ENCODE measurements at regions not wholly inside any gene's neighbourhood (a gene's known extent, or its start where the extent isn't known, plus 50 kb on each side); places are given as distances from the start of the nearest gene placed in this dataset.

GRCh38 chr4:107562316-107562715 is 157.7 kb downstream of the PAPSS1 start:
- Histone ChIP-seq H3K9me3 (ENCODE audit: control insufficient read depth, low read length) (no peaks in the 10 kb centered on the region), H3K27me3 (ENCODE audit: control insufficient read depth, insufficient read depth) (no peaks in the 10 kb centered on the region), H3K4me1 (ENCODE audit: control insufficient read depth, insufficient read depth, low read length) (no peaks in the 10 kb centered on the region), H3K27ac (ENCODE audit: low read length) (no peak overlapping the region), H3K4me3 (ENCODE audit: low read length) (no peak overlapping the region)
- WGBS, result 91% methylated on average over 2 of the region's 2 CpGs
- DNase-seq (no peak), ATAC-seq (no peak)
- intact Hi-C loops (cut with DNase I), result no loop called here

- no peaks in the 10 kb centered on the region for H3K4me1 ChIP-seq (ENCODE audit: control insufficient read depth, insufficient read depth, low read length)
- H3K9me3 ChIP-seq (ENCODE audit: control insufficient read depth, low read length), result no peaks in the 10 kb centered on the region
- DNase-seq (no peak), ATAC-seq (no peak)
- WGBS, result 46% methylated on average over 4 of the region's 4 CpGs
- no peak overlapping the region for H3K27ac ChIP-seq (ENCODE audit: low read length)
- H3K4me3 ChIP-seq (ENCODE audit: low read length), result no peak overlapping the region
- H3K27me3 ChIP-seq (ENCODE audit: control insufficient read depth, insufficient read depth), result no peaks in the 10 kb centered on the region
- intact Hi-C loops (cut with DNase I), result no loop called here
Measured at GRCh38 chr4:107561481-107561880, 158.6 kb downstream of the PAPSS1 start.

GRCh38 chr4:107559653-107560052 is 160.4 kb downstream of the PAPSS1 start:
- no peak for DNase-seq
- Histone ChIP-seq H3K9me3 (ENCODE audit: control insufficient read depth, low read length) (no peaks in the 10 kb centered on the region), H3K4me1 (ENCODE audit: control insufficient read depth, insufficient read depth, low read length) (no peaks in the 10 kb centered on the region), H3K27me3 (ENCODE audit: control insufficient read depth, insufficient read depth) (no peaks in the 10 kb centered on the region), H3K4me3 (ENCODE audit: low read length) (no peak overlapping the region), H3K27ac (ENCODE audit: low read length) (no peak overlapping the region)
- ATAC-seq, result no peak
- intact Hi-C loops (cut with DNase I), result no loop called here

- no peaks in the 10 kb centered on the region for H3K4me1 ChIP-seq (ENCODE audit: control insufficient read depth, insufficient read depth, low read length)
- no peak for DNase-seq
- H3K4me3 ChIP-seq (ENCODE audit: low read length), result no peak overlapping the region
- H3K9me3 ChIP-seq (ENCODE audit: control insufficient read depth, low read length), result no peaks in the 10 kb centered on the region
- intact Hi-C loops (cut with DNase I), result no loop called here
- no peaks in the 10 kb centered on the region for H3K27me3 ChIP-seq (ENCODE audit: control insufficient read depth, insufficient read depth)
- H3K27ac ChIP-seq (ENCODE audit: low read length), result no peak overlapping the region
- ATAC-seq, result no peak
- 89% methylated on average over 3 of the region's 3 CpGs for WGBS
Measured at GRCh38 chr4:107552306-107552705, 167.7 kb downstream of the PAPSS1 start.

GRCh38 chr4:107548211-107548905 is 171.7 kb downstream of the PAPSS1 start:
- no peak overlapping the region for H3K27ac ChIP-seq (ENCODE audit: low read length)
- intact Hi-C loops (cut with DNase I), result no loop called here
- H3K4me3 ChIP-seq (ENCODE audit: low read length), result no peak overlapping the region
- DNase-seq (no peak), ATAC-seq (no peak)
- no peaks in the 10 kb centered on the region for H3K4me1 ChIP-seq (ENCODE audit: control insufficient read depth, insufficient read depth, low read length)
- H3K27me3 ChIP-seq (ENCODE audit: control insufficient read depth, insufficient read depth), result no peaks in the 10 kb centered on the region
- H3K9me3 ChIP-seq (ENCODE audit: control insufficient read depth, low read length), result no peaks in the 10 kb centered on the region
- 33% methylated on average over 7 of the region's 7 CpGs for WGBS

- no peak for DNase-seq
- Histone ChIP-seq H3K27ac (ENCODE audit: low read length) (no peak overlapping the region), H3K9me3 (ENCODE audit: control insufficient read depth, low read length) (no peaks in the 10 kb centered on the region), H3K4me1 (ENCODE audit: control insufficient read depth, insufficient read depth, low read length) (no peaks in the 10 kb centered on the region), H3K27me3 (ENCODE audit: control insufficient read depth, insufficient read depth) (no peaks in the 10 kb centered on the region), H3K4me3 (ENCODE audit: low read length) (no peak overlapping the region)
- intact Hi-C loops (cut with DNase I), result no loop called here
- ATAC-seq, result no peak
- 80% methylated on average over 2 of the region's 2 CpGs for WGBS
Measured at GRCh38 chr4:107546638-107547037, 173.4 kb downstream of the PAPSS1 start.

GRCh38 chr4:107541511-107541910 is 178.5 kb downstream of the PAPSS1 start:
- Histone ChIP-seq H3K4me1 (ENCODE audit: control insufficient read depth, insufficient read depth, low read length) (no peaks in the 10 kb centered on the region), H3K9me3 (ENCODE audit: control insufficient read depth, low read length) (no peaks in the 10 kb centered on the region), H3K27me3 (ENCODE audit: control insufficient read depth, insufficient read depth) (no peaks in the 10 kb centered on the region), H3K27ac (ENCODE audit: low read length) (no peak overlapping the region), H3K4me3 (ENCODE audit: low read length) (no peak overlapping the region)
- ATAC-seq, result no peak
- DNase-seq, result no peak
- WGBS, result 81% methylated on average over 2 of the region's 2 CpGs
- intact Hi-C loops (cut with DNase I), result no loop called here

GRCh38 chr4:107531927-107532326 is 188.1 kb downstream of the PAPSS1 start:
- no peaks in the 10 kb centered on the region for H3K9me3 ChIP-seq (ENCODE audit: control insufficient read depth, low read length)
- WGBS, result 61% methylated on average over 1 of the region's 1 CpG
- intact Hi-C loops (cut with DNase I), result no loop called here
- ATAC-seq (no peak), DNase-seq (no peak)
- H3K4me1 ChIP-seq (ENCODE audit: control insufficient read depth, insufficient read depth, low read length), result no peaks in the 10 kb centered on the region
- H3K27me3 ChIP-seq (ENCODE audit: control insufficient read depth, insufficient read depth), result no peaks in the 10 kb centered on the region
- no peak overlapping the region for H3K27ac ChIP-seq (ENCODE audit: low read length)
- H3K4me3 ChIP-seq (ENCODE audit: low read length), result no peak overlapping the region

- no peak for ATAC-seq
- no peak for DNase-seq
- 81% methylated on average over 7 of the region's 7 CpGs for WGBS
- H3K4me1 ChIP-seq (ENCODE audit: control insufficient read depth, insufficient read depth, low read length), result no peaks in the 10 kb centered on the region
- H3K9me3 ChIP-seq (ENCODE audit: control insufficient read depth, low read length), result no peaks in the 10 kb centered on the region
- H3K4me3 ChIP-seq (ENCODE audit: low read length), result no peak overlapping the region
- H3K27ac ChIP-seq (ENCODE audit: low read length), result no peak overlapping the region
- intact Hi-C loops (cut with DNase I), result no loop called here
- H3K27me3 ChIP-seq (ENCODE audit: control insufficient read depth, insufficient read depth), result no peaks in the 10 kb centered on the region
Measured at GRCh38 chr4:107520368-107520767, 199.7 kb downstream of the PAPSS1 start.

- intact Hi-C loops (cut with DNase I), result no loop called here
- H3K4me1 ChIP-seq (ENCODE audit: control insufficient read depth, insufficient read depth, low read length), result no peaks in the 10 kb centered on the region
- no peaks in the 10 kb centered on the region for H3K27me3 ChIP-seq (ENCODE audit: control insufficient read depth, insufficient read depth)
- DNase-seq (no peak), ATAC-seq (no peak)
- no peak overlapping the region for H3K4me3 ChIP-seq (ENCODE audit: low read length)
- no peak overlapping the region for H3K27ac ChIP-seq (ENCODE audit: low read length)
- no peaks in the 10 kb centered on the region for H3K9me3 ChIP-seq (ENCODE audit: control insufficient read depth, low read length)
- 16% methylated on average over 1 of the region's 1 CpG for WGBS
Measured at GRCh38 chr4:107519053-107519452, 201.0 kb downstream of the PAPSS1 start.

- no peaks in the 10 kb centered on the region for H3K27me3 ChIP-seq (ENCODE audit: control insufficient read depth, insufficient read depth)
- no peaks in the 10 kb centered on the region for H3K4me1 ChIP-seq (ENCODE audit: control insufficient read depth, insufficient read depth, low read length)
- ATAC-seq (no peak), DNase-seq (no peak)
- H3K27ac ChIP-seq (ENCODE audit: low read length), result no peak overlapping the region
- H3K4me3 ChIP-seq (ENCODE audit: low read length), result no peak overlapping the region
- no peaks in the 10 kb centered on the region for H3K9me3 ChIP-seq (ENCODE audit: control insufficient read depth, low read length)
- intact Hi-C loops (cut with DNase I), result no loop called here
- 44% methylated on average over 1 of the region's 1 CpG for WGBS
Measured at GRCh38 chr4:107518076-107518475, 202.0 kb downstream of the PAPSS1 start.

- Histone ChIP-seq H3K9me3 (ENCODE audit: control insufficient read depth, low read length) (no peaks in the 10 kb centered on the region), H3K27ac (ENCODE audit: low read length) (no peak overlapping the region), H3K4me1 (ENCODE audit: control insufficient read depth, insufficient read depth, low read length) (no peaks in the 10 kb centered on the region), H3K4me3 (ENCODE audit: low read length) (no peak overlapping the region), H3K27me3 (ENCODE audit: control insufficient read depth, insufficient read depth) (no peaks in the 10 kb centered on the region)
- no peak for DNase-seq
- no peak for ATAC-seq
- intact Hi-C loops (cut with DNase I), result no loop called here
Measured at GRCh38 chr4:107512549-107512948, 207.5 kb downstream of the PAPSS1 start.
